ENCODE measurements at regions not wholly inside any gene's neighbourhood (a gene's known extent, or its start where the extent isn't known, plus 50 kb on each side); places are given as distances from the start of the nearest gene placed in this dataset.

- ChIA-PET POLR2A (interaction anchor here (0.6 kb wide), 1 partner anchor 397 kb away, joined by 4 read pairs; no protein-coding TSS in a partner anchor), CTCF (no interaction called here)
- no peaks in the 10 kb centered on the region for H3K4me1 ChIP-seq (ENCODE audit: control insufficient read depth, insufficient read depth, low read length)
- H3K4me3 ChIP-seq (ENCODE audit: low read depth in 2 of 2, low read length in 2 of 2) = no peak overlapping the region
- in situ Hi-C loops (cut with HindIII; ENCODE audit: low pct_unique_long_range_greater_than_20kb, low sequenced_read_pairs) (no loop called here), intact Hi-C loops (cut with micrococcal nuclease; ENCODE audit: unreplicated experiment) (no loop called here)
- TF ChIP-seq TCF7L2 (IDR thresholded peaks at IDR 0.05; ENCODE audit: low read depth, low read length) (no peak), REST (IDR thresholded peaks at IDR 0.05; ENCODE audit: insufficient read depth in 1 of 2, low read depth in 2 of 2, low read length in 1 of 2) (no peak), POLR2AphosphoS5 (IDR thresholded peaks at IDR 0.05; ENCODE audit: low read depth, low read length) (no peak), SIN3A (IDR thresholded peaks at IDR 0.05; ENCODE audit: borderline replicate concordance, insufficient read depth, low read depth, low read length) (no peak), CTCF (IDR thresholded peaks at IDR 0.05) (no peak)
- BruUV-seq (replicated peaks) = no TSS peak
- H3K27me3 ChIP-seq (ENCODE audit: control insufficient read depth, insufficient read depth, low read length) = no peaks in the 10 kb centered on the region
- no peaks in the 10 kb centered on the region for H3K36me3 ChIP-seq (ENCODE audit: control insufficient read depth, insufficient read depth, low read length)
- no peak for ATAC-seq
- no peaks in the 10 kb centered on the region for H3K9me3 ChIP-seq (ENCODE audit: control insufficient read depth, insufficient read depth, low read depth, low read length)
- H3K27ac ChIP-seq (ENCODE audit: low read length) = no peak overlapping the region
- no peak for DNase-seq (ENCODE audit: low read depth, low spot score)
Observed at GRCh38 chr3:111319598-111319997, 222.4 kb upstream of the CD96 start.

GRCh38 chr3:111321786-111322185 lies 220.2 kb upstream of the CD96 start:
- Histone ChIP-seq H3K27ac (ENCODE audit: low read length) (no peak overlapping the region), H3K4me3 (ENCODE audit: low read depth in 2 of 2, low read length in 2 of 2) (no peak overlapping the region), H3K36me3 (ENCODE audit: control insufficient read depth, insufficient read depth, low read length) (no peaks in the 10 kb centered on the region), H3K9me3 (ENCODE audit: control insufficient read depth, insufficient read depth, low read depth, low read length) (no peaks in the 10 kb centered on the region), H3K27me3 (ENCODE audit: control insufficient read depth, insufficient read depth, low read length) (no peaks in the 10 kb centered on the region), H3K4me1 (ENCODE audit: control insufficient read depth, insufficient read depth, low read length) (no peaks in the 10 kb centered on the region)
- ATAC-seq (no peak), DNase-seq (ENCODE audit: low read depth, low spot score) (no peak)
- TF ChIP-seq TCF7L2 (IDR thresholded peaks at IDR 0.05; ENCODE audit: low read depth, low read length) = no peak
- no peak for TF ChIP-seq POLR2AphosphoS5 (IDR thresholded peaks at IDR 0.05; ENCODE audit: low read depth, low read length)
- TF ChIP-seq REST (IDR thresholded peaks at IDR 0.05; ENCODE audit: insufficient read depth in 1 of 2, low read depth in 2 of 2, low read length in 1 of 2) = no peak
- TF ChIP-seq CTCF (IDR thresholded peaks at IDR 0.05) = no peak
- no peak for TF ChIP-seq SIN3A (IDR thresholded peaks at IDR 0.05; ENCODE audit: borderline replicate concordance, insufficient read depth, low read depth, low read length)
- no TSS peak for BruUV-seq (replicated peaks)
- intact Hi-C loops (cut with micrococcal nuclease; ENCODE audit: unreplicated experiment) (no loop called here), in situ Hi-C loops (cut with HindIII; ENCODE audit: low pct_unique_long_range_greater_than_20kb, low sequenced_read_pairs) (no loop called here)
- CTCF ChIA-PET = no interaction called here
- POLR2A ChIA-PET = no interaction called here

All from Panc1 (cell line).